SK-N-SH (cell line): ENCODE measurements at regions not wholly inside any gene's neighbourhood (a gene's known extent, or its start where the extent isn't known, plus 50 kb on each side); places are given as distances from the start of the nearest gene placed in this dataset.

Source experiments
- CTCF ChIA-PET: fragments of 300-600, 350-600 bp; formaldehyde crosslinking; extraction: SDS; loops from one replicate; lab custom pipeline; 2021; lab: Yijun Ruan, JAX
- POLR2A ChIA-PET: fragments of 350-600 bp; sonication (Branson Sonifier 250); formaldehyde crosslinking; extraction: SDS; loops from one replicate; lab custom pipeline; 2020; ENCODE audit warnings: antibody characterized with exemption, inconsistent platforms; lab: Yijun Ruan, JAX
- DNase-seq: peaks from one replicate; pipeline ENCODE4 v3.0.0; 2012
- H2AFZ ChIP-seq: fragments of 200-600 bp; sonication (generic); 2 replicates; pipeline ENCODE4 v1.8.1; 2016; ENCODE audit warnings: antibody characterized with exemption, mild to moderate bottlenecking, low read depth
- H3F3A ChIP-seq: fragments of 200-600 bp; sonication (generic); replicated peaks from 2 replicates; pipeline ENCODE3; 2016; ENCODE audit warnings: antibody characterized with exemption, mild to moderate bottlenecking; ENCODE audit not compliant: insufficient read depth
- H3K27ac ChIP-seq, 2 experiments: fragments of 200-500 bp in 1 of 2; fragments of 200-600 bp in 1 of 2; sonication (Bioruptor generic) in 1 of 2; sonication (generic), shearing (Covaris generic) in 1 of 2; 2 replicates each; pipeline versions ENCODE4 v1.5.1 to v1.6.1; 2014 to 2016; ENCODE audit warnings: low read depth in 2 of 2, inconsistent platforms in 1 of 2, low read length in 1 of 2, mild to moderate bottlenecking in 1 of 2, mixed read lengths in 1 of 2
- H3K27me3 ChIP-seq: fragments of 200-600 bp; sonication (generic), shearing (Covaris generic); 2 replicates; pipeline ENCODE4 v1.6.1; 2016; ENCODE audit warnings: mixed run types; ENCODE audit not compliant: insufficient read depth
- H3K36me3 ChIP-seq, 2 experiments: fragments of 200-500 bp in 1 of 2; fragments of 200-600 bp in 1 of 2; sonication (Bioruptor generic) in 1 of 2; sonication (generic) in 1 of 2; replicated peaks in 1 of 2; 2 replicates each; pipeline versions ENCODE3 to v1.5.1; 2014 to 2016; ENCODE audit warnings: low read length in 1 of 2, mild to moderate bottlenecking in 1 of 2; ENCODE audit not compliant: insufficient read depth in 2 of 2, control insufficient read depth in 1 of 2
- H3K4me1 ChIP-seq, 2 experiments: fragments of 200-500 bp in 1 of 2; fragments of 200-600 bp in 1 of 2; sonication (Bioruptor generic) in 1 of 2; sonication (generic), shearing (Covaris generic) in 1 of 2; 2 replicates each; pipeline versions ENCODE4 v1.5.1 to v1.6.1; 2014 to 2016; ENCODE audit warnings: low read depth in 1 of 2, low read length in 1 of 2, mixed run types in 1 of 2; ENCODE audit not compliant: insufficient read depth in 2 of 2, control insufficient read depth in 1 of 2
- H3K4me2 ChIP-seq: fragments of 200-600 bp; sonication (generic), shearing (Covaris generic); 2 replicates; pipeline ENCODE4 v1.6.1; 2017; ENCODE audit warnings: mixed run types
- H3K4me3 ChIP-seq, 2 experiments: fragments of 200-500 bp in 1 of 2; fragments of 200-600 bp in 1 of 2; sonication (Bioruptor generic) in 1 of 2; sonication (generic), shearing (Covaris generic) in 1 of 2; 2 replicates each; pipeline versions ENCODE4 v1.5.1 to v1.8.1; 2014 to 2016; ENCODE audit warnings: low read depth in 2 of 2, inconsistent platforms in 1 of 2, low read length in 1 of 2, mild to moderate bottlenecking in 1 of 2, mixed read lengths in 1 of 2, moderate library complexity in 1 of 2
- H3K79me2 ChIP-seq: fragments of 200-600 bp; sonication (generic); 2 replicates; pipeline ENCODE4 v1.8.1; 2017; ENCODE audit warnings: mild to moderate bottlenecking; ENCODE audit not compliant: insufficient read depth
- H3K9ac ChIP-seq: fragments of 200-600 bp; sonication (generic); 2 replicates; pipeline ENCODE4 v1.6.1; 2017; ENCODE audit warnings: mixed run types
- H3K9me2 ChIP-seq: fragments of 200-600 bp; sonication (generic); 2 replicates; pipeline ENCODE4 v1.6.1; 2017; ENCODE audit warnings: mixed run types
- H3K9me3 ChIP-seq: fragments of 200-600 bp; sonication (generic); 2 replicates; pipeline ENCODE4 v1.6.1; 2017; ENCODE audit warnings: mixed run types, mild to moderate bottlenecking, moderate library complexity
- H4K20me1 ChIP-seq: fragments of 200-600 bp; sonication (generic); 2 replicates; pipeline ENCODE4 v1.6.1; 2017; ENCODE audit warnings: mild to moderate bottlenecking, mixed run types; ENCODE audit not compliant: insufficient read depth
- EP300 ChIP-seq, 2 experiments: IDR thresholded peaks; 2 replicates each; pipeline versions ENCODE4 v1.4.0 to v1.6.1; 2012; ENCODE audit warnings: borderline replicate concordance in 1 of 2, low read depth in 1 of 2, low read length in 1 of 2
- FOXJ3 ChIP-seq: sonication (generic); formaldehyde crosslinking; IDR thresholded peaks from 2 replicates; pipeline ENCODE4 v1.5.1; 2020; ENCODE audit warnings: mild to moderate bottlenecking, missing genetic modification reagents
- GATA2 ChIP-seq: sonication (generic); formaldehyde crosslinking; IDR thresholded peaks from 2 replicates; pipeline ENCODE4 v1.5.0; 2020; ENCODE audit warnings: mild to moderate bottlenecking, missing genetic modification reagents
- MAX ChIP-seq: IDR thresholded peaks from 2 replicates; pipeline ENCODE4 v1.4.0; 2012; ENCODE audit warnings: low read depth
- MXI1 ChIP-seq: IDR thresholded peaks from 2 replicates; pipeline ENCODE4 v1.6.1; 2012; ENCODE audit warnings: mild to moderate bottlenecking, low read depth, low read length, improper control_type of control experiment
- NFIC ChIP-seq: IDR thresholded peaks from 2 replicates; pipeline ENCODE4 v1.4.0; 2012; ENCODE audit warnings: borderline replicate concordance
- RAD21 ChIP-seq: IDR thresholded peaks from 2 replicates; pipeline ENCODE4 v1.6.1; 2012; ENCODE audit warnings: mild to moderate bottlenecking, low read length
- RXRA ChIP-seq: IDR thresholded peaks from 2 replicates; pipeline ENCODE4 v1.4.0; 2012; ENCODE audit warnings: low read depth, mild to moderate bottlenecking, borderline replicate concordance
- SIN3A ChIP-seq: IDR thresholded peaks from 2 replicates; pipeline ENCODE4 v1.6.1; 2012; ENCODE audit warnings: low read depth, mild to moderate bottlenecking, low read length, moderate library complexity, borderline replicate concordance
- USF1 ChIP-seq: IDR thresholded peaks from 2 replicates; pipeline ENCODE4 v1.4.0; 2012; ENCODE audit warnings: low read depth, borderline replicate concordance
- YY1 ChIP-seq: IDR thresholded peaks from 2 replicates; pipeline ENCODE4 v1.4.0; 2012; ENCODE audit warnings: low read depth, mild to moderate bottlenecking
- WGBS: methylation state at CpG from one replicate; pipeline ENCODE4 v1.1.6; 2017; ENCODE audit warnings: low lambda C conversion rate; 5-methylcytosine and 5-hydroxymethylcytosine counted together

GRCh38 chr5:133709209-133709725 is 96.9 kb upstream of the FSTL4 start (continued):
- no peak for TF ChIP-seq USF1
- no peak for TF ChIP-seq YY1

GRCh38 chr5:133708331-133708850 is 96.0 kb upstream of the FSTL4 start:
- no peaks in the 10 kb centered on the region for H3K36me3 ChIP-seq
- H3K27me3 ChIP-seq, result no peaks in the 10 kb centered on the region
- peaks cover 4% of the 10 kb centered on the region for H3F3A ChIP-seq
- ChIA-PET POLR2A (no interaction called here), CTCF (interaction anchor here (0.7 to 3.5 kb wide), 8 partner anchors 9 to 594 kb away, joined by 3 to 25 read pairs (median 4); no protein-coding TSS in a partner anchor)
- H3K4me1 ChIP-seq, result peaks cover 0 to 72% of the 10 kb centered on the region in 2 experiments; a peak in 2 of 4 replicates
- H3K9ac ChIP-seq, result no peak overlapping the region
- no peaks in the 10 kb centered on the region for H4K20me1 ChIP-seq
- H3K4me2 ChIP-seq, result no peak overlapping the region
- WGBS, result 29% methylated on average over 3 of the region's 3 CpGs
- no peaks in the 10 kb centered on the region for H3K9me3 ChIP-seq
- TF ChIP-seq NFIC, result no peak
- peak; percentile 84 for TF ChIP-seq MXI1
- TF ChIP-seq EP300 (IDR thresholded peaks at IDR 0.05; ENCODE audit: borderline replicate concordance in 1 of 2, low read depth in 1 of 2, low read length in 1 of 2), result peak in 1 of 2 experiments; percentile 42; a peak in 1 of 4 replicates
- no peak for TF ChIP-seq USF1
- TF ChIP-seq RAD21, result no peak
- no peak for TF ChIP-seq MAX
- TF ChIP-seq GATA2 (CRISPR knock-in tag), result peak; percentile 23
- TF ChIP-seq FOXJ3 (CRISPR knock-in tag), result no peak
- no peaks in the 10 kb centered on the region for H3K79me2 ChIP-seq
- no peak overlapping the region for H2AFZ ChIP-seq
- H3K4me3 ChIP-seq, result no peak overlapping the region
- peak; percentile 48 for DNase-seq
- peak overlapping the region in 1 of 2 experiments; percentile 93; a peak in 2 of 4 replicates for H3K27ac ChIP-seq
- H3K9me2 ChIP-seq, result no peaks in the 10 kb centered on the region

- no peak for DNase-seq
- POLR2A ChIA-PET, result interaction anchor here (1.0 kb wide), 1 partner anchor 26 kb away, joined by 3 read pairs; no protein-coding TSS in a partner anchor
- CTCF ChIA-PET, result interaction anchor here (1.0 to 3.5 kb wide), 5 partner anchors 8 to 284 kb away, joined by 3 to 25 read pairs (median 4); no protein-coding TSS in a partner anchor
- 11% methylated on average over 2 of the region's 2 CpGs for WGBS
- Histone ChIP-seq H3K4me3 (no peak overlapping the region), H2AFZ (no peak overlapping the region), H3K36me3 (no peaks in the 10 kb centered on the region), H4K20me1 (no peaks in the 10 kb centered on the region), H3K4me1 (peaks cover 0 to 73% of the 10 kb centered on the region in 2 experiments; a peak in 2 of 4 replicates), H3K27me3 (no peaks in the 10 kb centered on the region), H3K4me2 (no peak overlapping the region), H3K9me2 (no peaks in the 10 kb centered on the region), H3K27ac (no peak overlapping the region), H3K9me3 (no peaks in the 10 kb centered on the region), H3F3A (peaks cover 4% of the 10 kb centered on the region), H3K9ac (no peak overlapping the region), H3K79me2 (no peaks in the 10 kb centered on the region)
- TF ChIP-seq RAD21, result no peak
- TF ChIP-seq RXRA, result no peak
- TF ChIP-seq SIN3A, result no peak
These were observed 95.3 kb upstream of the FSTL4 start for GRCh38 chr5:133707629-133708028.
